GM23248 (cell line): ENCODE measurements at regions not wholly inside any gene's neighbourhood (a gene's known extent, or its start where the extent isn't known, plus 50 kb on each side); places are given as distances from the start of the nearest gene placed in this dataset.

Experiments
- DNase-seq: peaks from one replicate; pipeline ENCODE4 v3.0.0-alpha.2; 2015
- H2AFZ ChIP-seq: fragments of 200-600 bp; sonication (generic); 2 replicates; pipeline ENCODE4 v1.6.1; 2016; ENCODE audit warnings: antibody characterized with exemption
- H3F3A ChIP-seq: fragments of 200-600 bp; sonication (generic); 2 replicates; pipeline ENCODE4 v1.6.1; 2016; ENCODE audit warnings: mild to moderate bottlenecking, antibody characterized with exemption, mixed run types; ENCODE audit not compliant: insufficient read depth
- H3K27ac ChIP-seq: fragments of 200-600 bp; sonication (generic); 2 replicates; pipeline ENCODE4 v1.5.1; 2016; ENCODE audit warnings: mild to moderate bottlenecking
- H3K27me3 ChIP-seq: fragments of 200-600 bp; sonication (generic); replicated peaks from 2 replicates; pipeline ENCODE4 v1.6.1; 2016; ENCODE audit warnings: mild to moderate bottlenecking; ENCODE audit not compliant: insufficient read depth
- H3K36me3 ChIP-seq: fragments of 200-600 bp; sonication (generic); 2 replicates; pipeline ENCODE4 v1.6.1; 2016; ENCODE audit warnings: low read depth, mild to moderate bottlenecking
- H3K4me1 ChIP-seq: fragments of 200-600 bp; sonication (generic); 2 replicates; pipeline ENCODE4 v1.6.1; 2016; ENCODE audit warnings: mild to moderate bottlenecking; ENCODE audit not compliant: insufficient read depth
- H3K4me2 ChIP-seq: fragments of 200-600 bp; sonication (generic); one replicate; pipeline ENCODE4 v1.6.1; 2016; ENCODE audit warnings: mild to moderate bottlenecking; ENCODE audit not compliant: unreplicated experiment
- H3K4me3 ChIP-seq: fragments of 200-600 bp; sonication (generic); 2 replicates; pipeline ENCODE4 v1.5.1; 2016; ENCODE audit warnings: mild to moderate bottlenecking
- H3K79me2 ChIP-seq: fragments of 200-600 bp; sonication (generic); 2 replicates; pipeline ENCODE4 v1.6.1; 2016; ENCODE audit warnings: mild to moderate bottlenecking; ENCODE audit not compliant: insufficient read depth
- H3K9ac ChIP-seq: fragments of 200-600 bp; sonication (generic); 2 replicates; pipeline ENCODE4 v1.6.1; 2016; ENCODE audit warnings: mild to moderate bottlenecking
- H3K9me2 ChIP-seq: fragments of 200-600 bp; sonication (generic); 2 replicates; pipeline ENCODE4 v1.6.1; 2016; ENCODE audit warnings: mixed run types, mild to moderate bottlenecking, moderate library complexity; ENCODE audit not compliant: insufficient read depth
- H3K9me3 ChIP-seq: fragments of 200-600 bp; sonication (generic); one replicate; pipeline ENCODE4 v1.6.1; 2017; ENCODE audit warnings: low read depth
- H4K20me1 ChIP-seq: fragments of 200-600 bp; sonication (generic); 2 replicates; pipeline ENCODE4 v1.6.0; 2016; ENCODE audit not compliant: insufficient read depth
- EZH2 ChIP-seq: fragments of 200-600 bp; sonication (generic); IDR thresholded peaks from 2 replicates; pipeline ENCODE4 v1.6.1; 2018; ENCODE audit warnings: antibody characterized with exemption, mild to moderate bottlenecking; ENCODE audit not compliant: insufficient read depth, poor library complexity, severe bottlenecking
- EZH2phosphoT487 ChIP-seq: fragments of 200-600 bp; sonication (generic); IDR thresholded peaks from 2 replicates; pipeline ENCODE4 v1.6.1; 2018; ENCODE audit warnings: antibody characterized with exemption, moderate library complexity, mild to moderate bottlenecking, low read depth; ENCODE audit not compliant: insufficient read depth
- WGBS, 2 experiments: methylation state at CpG; one replicate each; pipeline ENCODE4 v1.1.6; 2015 to 2017; ENCODE audit warnings: low lambda C conversion rate in 2 of 2, low coverage in 1 of 2; ENCODE audit errors: missing lambda C conversion rate in 2 of 2; 5-methylcytosine and 5-hydroxymethylcytosine counted together
- in situ Hi-C: fragments of 300-500 bp; cut with MboI; formaldehyde crosslinking; loops from 2 replicates; pipeline ENCODE4 v1.15.0; 2020

DNA sequence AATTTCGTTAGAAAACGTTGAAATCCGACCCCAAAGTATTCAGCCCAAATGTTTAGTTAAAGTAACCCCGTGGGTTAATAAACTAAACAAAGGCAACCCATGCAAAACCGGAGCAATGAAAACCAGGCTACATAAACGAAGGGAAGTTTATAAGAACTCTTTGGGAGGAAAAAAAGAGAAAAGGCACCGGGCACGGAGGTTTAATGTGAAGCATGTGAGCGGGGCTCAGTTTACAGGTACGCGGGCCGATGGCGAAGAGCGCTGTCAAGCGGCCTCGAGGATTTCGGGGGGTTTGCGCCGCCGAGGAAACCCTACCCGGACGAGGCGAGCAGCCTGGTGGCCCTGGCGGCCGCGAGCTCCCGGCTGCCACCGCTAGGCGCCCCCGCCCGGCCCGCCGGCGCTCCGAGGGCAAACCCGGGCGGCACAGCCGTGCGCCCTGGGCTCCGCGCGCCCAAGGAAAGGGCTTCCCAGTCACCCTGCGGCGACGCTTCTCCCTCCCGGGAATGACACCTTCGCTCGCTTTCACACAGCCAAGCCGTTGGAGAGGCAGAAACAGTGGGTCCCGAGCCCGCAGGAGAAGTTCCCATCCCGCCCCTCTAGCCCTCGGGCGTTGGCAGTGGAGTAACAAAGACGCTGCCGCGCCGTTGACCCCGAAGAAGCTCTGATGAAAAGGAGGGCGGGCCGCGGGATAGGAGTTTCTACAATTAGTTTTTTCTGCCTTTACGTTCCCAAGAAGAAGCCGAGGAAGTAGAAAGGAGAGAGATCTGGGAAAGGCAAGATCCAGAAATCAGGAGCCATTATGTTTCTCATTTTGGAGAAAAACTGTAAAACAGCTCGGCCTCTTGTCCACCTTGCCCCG lies 126.0 kb downstream of the TMEM174 start:
- no peaks in the 10 kb centered on the region for H3K9me3 ChIP-seq
- DNase-seq, result peak; percentile 72
- in situ Hi-C loops, result no loop called here
- 0 out of 2 replicates have a peak, but pooled peaks cover 11% of the 10 kb centered on the region for H3K27me3 ChIP-seq
- no peaks in the 10 kb centered on the region for H4K20me1 ChIP-seq
- H3K4me1 ChIP-seq, result 0 out of 2 replicates have a peak, but pooled peaks cover 3% of the 10 kb centered on the region
- no peaks in the 10 kb centered on the region for H3K36me3 ChIP-seq
- no peak overlapping the region for H3K27ac ChIP-seq
- H3K79me2 ChIP-seq, result no peaks in the 10 kb centered on the region
- H3K4me3 ChIP-seq, result peak overlapping the region; percentile 70
- no peaks in the 10 kb centered on the region for H3K9me2 ChIP-seq
- peak overlapping the region; percentile 62 for H3K4me2 ChIP-seq
- peak overlapping the region; percentile 85 for H2AFZ ChIP-seq
- H3K9ac ChIP-seq, result peak overlapping the region; percentile 1; the same call in 1 of the 2 replicates
- TF ChIP-seq EZH2phosphoT487 (no peak), EZH2 (no peak)
- 5% methylated on average over 44 to 65 of the region's 66 CpGs for WGBS, 2 experiments
- H3F3A ChIP-seq, result no peaks in the 10 kb centered on the region

- peak overlapping the region; percentile 62 for H3K4me2 ChIP-seq
- in situ Hi-C loops, result no loop called here
- no peaks in the 10 kb centered on the region for H3K9me3 ChIP-seq
- H3K4me3 ChIP-seq, result peak overlapping the region; percentile 70; the same call in 1 of the 2 replicates
- no peaks in the 10 kb centered on the region for H3K9me2 ChIP-seq
- H4K20me1 ChIP-seq, result no peaks in the 10 kb centered on the region
- 0 out of 2 replicates have a peak, but pooled peaks cover 3% of the 10 kb centered on the region for H3K4me1 ChIP-seq
- no peaks in the 10 kb centered on the region for H3F3A ChIP-seq
- H3K36me3 ChIP-seq, result no peaks in the 10 kb centered on the region
- H3K27ac ChIP-seq, result no peak overlapping the region
- H3K27me3 ChIP-seq, result 0 out of 2 replicates have a peak, but pooled peaks cover 11% of the 10 kb centered on the region
- TF ChIP-seq EZH2 (no peak), EZH2phosphoT487 (no peak)
- no peaks in the 10 kb centered on the region for H3K79me2 ChIP-seq
- H3K9ac ChIP-seq, result no peak overlapping the region
- peak overlapping the region; percentile 85 for H2AFZ ChIP-seq
- DNase-seq, result no peak
- 63 to 65% methylated on average over 47 to 49 of the region's 50 CpGs for WGBS, 2 experiments
These were observed 125.3 kb downstream of the TMEM174 start for GRCh38 chr5:73298251-73298771.

DNA sequence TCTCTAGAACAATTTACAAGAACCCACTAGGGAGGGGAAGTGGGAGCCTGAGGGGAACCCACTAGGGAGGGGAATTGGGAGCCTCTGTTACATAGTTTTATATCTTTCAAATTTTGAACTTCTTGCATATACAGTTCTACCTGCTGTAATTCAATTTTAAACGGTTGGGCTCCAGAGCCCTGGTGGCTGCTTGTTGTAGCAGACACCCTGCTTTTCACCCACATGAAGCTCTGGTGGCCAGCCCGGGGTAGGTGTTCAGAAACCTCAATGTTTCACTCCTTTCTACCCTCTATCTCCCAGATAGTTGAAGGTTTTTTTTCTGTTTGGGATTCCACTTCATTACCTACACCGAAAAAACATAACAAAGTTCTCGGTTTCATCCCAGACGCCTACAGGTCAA lies 124.4 kb downstream of the TMEM174 start:
- Histone ChIP-seq H3K79me2 (no peaks in the 10 kb centered on the region), H4K20me1 (no peaks in the 10 kb centered on the region), H2AFZ (no peak overlapping the region), H3K4me3 (no peak overlapping the region), H3F3A (no peaks in the 10 kb centered on the region), H3K4me2 (no peak overlapping the region), H3K9me3 (no peaks in the 10 kb centered on the region), H3K9me2 (no peaks in the 10 kb centered on the region), H3K27me3 (0 out of 2 replicates have a peak, but pooled peaks cover 11% of the 10 kb centered on the region), H3K36me3 (no peaks in the 10 kb centered on the region), H3K27ac (no peak overlapping the region), H3K9ac (no peak overlapping the region), H3K4me1 (0 out of 2 replicates have a peak, but pooled peaks cover 3% of the 10 kb centered on the region)
- no peak for TF ChIP-seq EZH2phosphoT487
- no peak for TF ChIP-seq EZH2
- in situ Hi-C loops, result no loop called here
- DNase-seq, result no peak
- 87 to 88% methylated on average over 5 of the region's 5 CpGs for WGBS, 2 experiments

- DNase-seq, result peak; percentile 80
- Histone ChIP-seq H3K9me3 (no peaks in the 10 kb centered on the region), H3K9me2 (no peaks in the 10 kb centered on the region), H2AFZ (no peak overlapping the region), H3K79me2 (no peaks in the 10 kb centered on the region), H3K4me3 (no peak overlapping the region), H3F3A (no peaks in the 10 kb centered on the region), H3K36me3 (no peaks in the 10 kb centered on the region), H3K27ac (no peak overlapping the region), H3K4me1 (0 out of 2 replicates have a peak, but pooled peaks cover 3% of the 10 kb centered on the region), H3K4me2 (no peak overlapping the region), H3K9ac (no peak overlapping the region), H4K20me1 (no peaks in the 10 kb centered on the region), H3K27me3 (0 out of 2 replicates have a peak, but pooled peaks cover 11% of the 10 kb centered on the region)
- in situ Hi-C loops, result no loop called here
- 19 to 24% methylated on average over 4 of the region's 4 CpGs for WGBS, 2 experiments
- TF ChIP-seq EZH2 (no peak), EZH2phosphoT487 (no peak)
These were observed 123.8 kb downstream of the TMEM174 start for GRCh38 chr5:73296772-73297171.
